HepG2 (cell line): ENCODE measurements at regions not wholly inside any gene's neighbourhood (a gene's known extent, or its start where the extent isn't known, plus 50 kb on each side); places are given as distances from the start of the nearest gene placed in this dataset.

Source experiments
- ATAC-seq: fragments of 200-7000 bp; cut with Tn5 transposase; 3 replicates; pipeline ENCODE4 v1.9.1; 2020; ENCODE audit warnings: mild to moderate bottlenecking, moderate library complexity
- BruUV-seq: library from RNA; stranded (reverse); fragments of 400-500 nt; replicated peaks from 2 replicates; lab custom pipeline; 2021; lab: Mats Ljungman, UMichigan
- CTCF ChIA-PET: fragments of 300-600 bp; formaldehyde crosslinking; extraction: SDS; loops from one replicate; lab custom pipeline; 2021; ENCODE audit warnings: low total read pairs, inconsistent platforms, low intra/inter-chr PET ratio; lab: Yijun Ruan, JAX
- POLR2A ChIA-PET: fragments of 350-600 bp; sonication (Branson Sonifier 250); formaldehyde crosslinking; loops from one replicate; lab custom pipeline; 2020; ENCODE audit warnings: antibody characterized with exemption, inconsistent platforms; lab: Yijun Ruan, JAX
- DNase-seq: peaks from one replicate; pipeline ENCODE4 v3.0.0-alpha.2; 2015; ENCODE audit warnings: low spot score
- FAIRE-seq: peaks from 3 replicates; lab custom pipeline; 2011; peaks lifted over from hg19 to GRCh38; lab: Jason Lieb, UNC
- H2AFZ ChIP-seq: one replicate; pipeline ENCODE4 v1.6.1; 2011; ENCODE audit warnings: low read length, inconsistent platforms
- H3K27ac ChIP-seq: fragments of 300-600 bp; 3 replicates; pipeline ENCODE4 v1.8.0; 2011; ENCODE audit warnings: mixed run types, mild to moderate bottlenecking, mixed read lengths, low read length, inconsistent platforms; ENCODE audit not compliant: insufficient read depth; ENCODE audit errors: extremely low read length
- H3K27me3 ChIP-seq, 2 experiments: fragments of 200-600 bp in 1 of 2; 2 replicates in 1 of 2; 3 replicates in 1 of 2; pipeline versions ENCODE4 v1.6.0 to v1.8.0; 2011; ENCODE audit warnings: low read length in 2 of 2, mild to moderate bottlenecking in 2 of 2, moderate library complexity in 2 of 2, inconsistent platforms in 1 of 2; ENCODE audit not compliant: insufficient read depth in 2 of 2, control insufficient read depth in 1 of 2
- H3K36me3 ChIP-seq, 2 experiments: fragments of 200-600 bp in 1 of 2; replicated peaks in 1 of 2; 2 replicates in 1 of 2; 3 replicates in 1 of 2; pipeline versions ENCODE4 v1.5.1 to v1.8.0; 2011; ENCODE audit warnings: low read length in 2 of 2, inconsistent platforms in 1 of 2; ENCODE audit not compliant: insufficient read depth in 2 of 2, control insufficient read depth in 1 of 2
- H3K4me1 ChIP-seq: 2 replicates; pipeline ENCODE4 v1.5.1; 2012; ENCODE audit warnings: low read length, inconsistent platforms; ENCODE audit not compliant: insufficient read depth
- H3K4me2 ChIP-seq: 2 replicates; pipeline ENCODE4 v1.6.0; 2011; ENCODE audit warnings: low read depth, low read length, inconsistent platforms
- H3K4me3 ChIP-seq, 3 experiments: fragments of 200-600 bp in 1 of 3; sonication (generic), shearing (Covaris generic) in 1 of 3; replicated peaks in 1 of 3; 2 replicates each; pipeline ENCODE4 v1.5.1; 2011 to 2016; ENCODE audit warnings: low read length in 3 of 3, inconsistent platforms in 2 of 3, low read depth in 2 of 3, mild to moderate bottlenecking in 2 of 3, control low read depth in 1 of 3, mixed read lengths in 1 of 3; ENCODE audit not compliant: insufficient read depth in 1 of 3
- H3K79me2 ChIP-seq: one replicate; pipeline ENCODE4 v1.6.1; 2011; ENCODE audit warnings: low read length, inconsistent platforms; ENCODE audit not compliant: insufficient read depth
- H3K9ac ChIP-seq: 2 replicates; pipeline ENCODE4 v1.6.0; 2011; ENCODE audit warnings: mild to moderate bottlenecking, low read depth, low read length, inconsistent platforms; ENCODE audit not compliant: insufficient read depth
- H3K9me3 ChIP-seq: 2 replicates; pipeline ENCODE4 v1.5.1; 2012; ENCODE audit warnings: mild to moderate bottlenecking, low read length
- H4K20me1 ChIP-seq: 2 replicates; pipeline ENCODE4 v1.6.0; 2011; ENCODE audit warnings: inconsistent platforms, mild to moderate bottlenecking, low read length, moderate library complexity; ENCODE audit not compliant: insufficient read depth
- KLF12 ChIP-seq: sonication (generic); formaldehyde crosslinking; IDR thresholded peaks from 2 replicates; pipeline ENCODE4 v1.4.0; 2020; ENCODE audit warnings: missing genetic modification reagents, borderline replicate concordance
- NFYC ChIP-seq: IDR thresholded peaks from 2 replicates; pipeline ENCODE4 v1.6.1; 2016; ENCODE audit warnings: missing genetic modification reagents, missing compliant biosample characterization
- ONECUT2 ChIP-seq: sonication (generic); formaldehyde crosslinking; IDR thresholded peaks from 2 replicates; pipeline ENCODE4 v1.4.0; 2020; ENCODE audit warnings: missing genetic modification reagents
- PHF5A ChIP-seq: IDR thresholded peaks from one replicate; pipeline ENCODE4 v1.6.1; 2018; ENCODE audit warnings: low read depth, missing genetic modification reagents; ENCODE audit not compliant: unreplicated experiment
- SMAD3 ChIP-seq: sonication (generic); formaldehyde crosslinking; IDR thresholded peaks from 2 replicates; pipeline ENCODE4 v1.4.0; 2020; ENCODE audit warnings: missing genetic modification reagents
- SP1 ChIP-seq, 2 experiments: fragments of 450-650 bp in 1 of 2; sonication (generic) in 1 of 2; formaldehyde crosslinking in 1 of 2; IDR thresholded peaks; 2 replicates each; pipeline versions ENCODE4 v1.4.0 to v1.6.1; 2016 to 2020; ENCODE audit warnings: missing genetic modification reagents in 1 of 2
- U2AF1 ChIP-seq: fragments of 200-400 bp; formaldehyde crosslinking; optimal IDR thresholded peaks from 2 replicates; pipeline ENCODE3; 2017; ENCODE audit warnings: mild to moderate bottlenecking, low read depth, low read length
- ZFP82 ChIP-seq: sonication (generic); formaldehyde crosslinking; IDR thresholded peaks from 2 replicates; pipeline ENCODE4 v1.5.1; 2020; ENCODE audit warnings: mild to moderate bottlenecking, missing genetic modification reagents, borderline replicate concordance
- WGBS: methylation state at CpG from one replicate; pipeline ENCODE4 v1.1.6; 2017; ENCODE audit warnings: low lambda C conversion rate; 5-methylcytosine and 5-hydroxymethylcytosine counted together
- in situ Hi-C: cut with HindIII; loops from 2 replicates; pipeline ENCODE4 v1.10.0; 2017; ENCODE audit warnings: low pct_unique_long_range_greater_than_20kb; ENCODE audit not compliant: extremely low pct_ligation_motif_present
- intact Hi-C: fragments of 100-400 bp; cut with micrococcal nuclease; formaldehyde crosslinking; loops from one replicate; pipeline ENCODE4 v1.10.0; 2022; ENCODE audit not compliant: unreplicated experiment
- TF ChIP-seq, protein P1 (sequence below): sonication (generic); formaldehyde crosslinking; IDR thresholded peaks from 2 replicates; pipeline ENCODE4 v1.4.0; 2020; ENCODE audit warnings: missing genetic modification reagents
- TF ChIP-seq, protein P2 (sequence below): sonication (generic); formaldehyde crosslinking; IDR thresholded peaks from 2 replicates; pipeline ENCODE4 v1.4.0; 2020; ENCODE audit warnings: missing genetic modification reagents, borderline replicate concordance

DNA sequence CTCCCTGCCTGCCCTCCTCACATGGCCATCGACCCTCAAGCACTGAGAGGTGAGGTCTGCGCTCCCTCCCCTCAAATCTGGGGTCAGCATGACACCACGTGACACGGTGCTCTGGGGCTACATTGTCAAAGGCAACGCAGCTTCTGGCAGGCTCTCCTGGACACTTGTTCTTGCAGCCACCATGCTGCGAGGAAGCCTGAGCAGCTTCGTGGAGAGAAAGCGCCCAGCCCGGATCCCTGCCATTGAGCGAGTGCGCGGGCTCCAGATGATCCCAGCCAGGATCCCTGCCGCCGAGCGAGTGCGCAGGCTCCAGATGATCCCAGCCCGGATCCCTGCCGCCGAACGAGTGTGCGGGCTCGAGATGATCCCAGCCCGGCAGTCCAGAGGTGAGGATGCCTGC lies 70.9 kb upstream of the METRNL start (continued):
- no peak for TF ChIP-seq SP1 (IDR thresholded peaks at IDR 0.05)
- TF ChIP-seq SP1 (CRISPR knock-in tag; IDR thresholded peaks at IDR 0.05) = no peak
- TF ChIP-seq NFYC = no peak
- no peak for TF ChIP-seq ZFP82 (CRISPR knock-in tag)
- no peak for TF ChIP-seq KLF12 (CRISPR knock-in tag)
- no peak for TF ChIP-seq SMAD3
- TF ChIP-seq U2AF1 = no peak
- TF ChIP-seq, protein P1, sequence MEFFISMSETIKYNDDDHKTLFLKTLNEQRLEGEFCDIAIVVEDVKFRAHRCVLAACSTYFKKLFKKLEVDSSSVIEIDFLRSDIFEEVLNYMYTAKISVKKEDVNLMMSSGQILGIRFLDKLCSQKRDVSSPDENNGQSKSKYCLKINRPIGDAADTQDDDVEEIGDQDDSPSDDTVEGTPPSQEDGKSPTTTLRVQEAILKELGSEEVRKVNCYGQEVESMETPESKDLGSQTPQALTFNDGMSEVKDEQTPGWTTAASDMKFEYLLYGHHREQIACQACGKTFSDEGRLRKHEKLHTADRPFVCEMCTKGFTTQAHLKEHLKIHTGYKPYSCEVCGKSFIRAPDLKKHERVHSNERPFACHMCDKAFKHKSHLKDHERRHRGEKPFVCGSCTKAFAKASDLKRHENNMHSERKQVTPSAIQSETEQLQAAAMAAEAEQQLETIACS (CRISPR knock-in tag) = no peak

DNA sequence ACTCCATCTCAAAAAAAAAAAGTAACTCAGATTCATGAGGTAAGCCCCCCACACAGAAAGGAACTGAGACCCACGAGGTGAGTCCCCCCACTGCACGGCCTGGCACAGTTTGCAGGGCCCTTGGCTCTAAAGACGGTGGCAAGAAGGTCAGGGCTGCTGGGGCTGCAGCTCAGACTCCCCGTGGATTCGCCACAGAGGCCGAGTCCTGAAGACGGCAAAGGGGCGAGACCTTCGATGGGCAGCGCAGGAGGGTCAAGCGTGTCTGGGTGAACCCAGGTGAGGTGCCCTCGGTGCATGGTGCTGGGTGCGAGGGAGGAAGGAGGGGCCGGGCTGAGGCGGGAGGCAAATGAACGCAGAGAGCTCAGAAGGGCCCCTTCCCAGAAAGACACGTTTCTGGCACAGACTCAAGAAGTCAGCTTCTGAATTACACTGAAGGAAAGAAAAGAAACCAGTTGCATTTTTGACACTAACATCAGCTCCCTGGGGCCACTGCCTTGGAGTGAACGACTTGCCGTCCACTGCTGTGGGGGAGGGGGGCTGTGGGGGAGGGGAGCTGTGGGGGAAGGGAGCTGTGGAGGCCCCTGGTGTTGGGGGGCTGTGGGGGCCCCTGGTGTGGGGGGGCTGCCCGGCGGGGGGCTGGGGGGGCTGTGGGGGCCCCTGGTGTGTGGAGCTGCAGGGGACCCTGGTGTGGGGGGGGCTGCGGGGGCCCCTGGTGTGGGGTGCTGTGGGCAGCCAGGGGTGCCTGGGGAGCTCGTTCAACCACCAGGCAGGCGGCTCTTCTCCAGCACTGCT lies 69.8 kb upstream of the METRNL start:
- intact Hi-C loops (no loop called here), in situ Hi-C loops (no loop called here)
- no TSS peak for BruUV-seq
- Histone ChIP-seq H3K4me1 (peaks cover 7% of the 10 kb centered on the region; the same call in 1 of the 2 replicates), H3K36me3 (peaks cover 20 to 22% of the 10 kb centered on the region in 2 experiments; a peak in 4 of 5 replicates), H3K27ac (no peak overlapping the region), H4K20me1 (no peaks in the 10 kb centered on the region), H3K79me2 (no peaks in the 10 kb centered on the region), H3K9me3 (no peaks in the 10 kb centered on the region), H3K4me2 (no peak overlapping the region), H3K4me3 (no peak overlapping the region), H3K27me3 (no peaks in the 10 kb centered on the region), H3K9ac (no peak overlapping the region), H2AFZ (no peak overlapping the region)
- CTCF ChIA-PET = no interaction called here
- POLR2A ChIA-PET = no interaction called here
- 88% methylated on average over 19 of the region's 24 CpGs for WGBS
- no peak for DNase-seq
- no peak; the same call in 2 of the 3 replicates for ATAC-seq
- TF ChIP-seq, protein P2, sequence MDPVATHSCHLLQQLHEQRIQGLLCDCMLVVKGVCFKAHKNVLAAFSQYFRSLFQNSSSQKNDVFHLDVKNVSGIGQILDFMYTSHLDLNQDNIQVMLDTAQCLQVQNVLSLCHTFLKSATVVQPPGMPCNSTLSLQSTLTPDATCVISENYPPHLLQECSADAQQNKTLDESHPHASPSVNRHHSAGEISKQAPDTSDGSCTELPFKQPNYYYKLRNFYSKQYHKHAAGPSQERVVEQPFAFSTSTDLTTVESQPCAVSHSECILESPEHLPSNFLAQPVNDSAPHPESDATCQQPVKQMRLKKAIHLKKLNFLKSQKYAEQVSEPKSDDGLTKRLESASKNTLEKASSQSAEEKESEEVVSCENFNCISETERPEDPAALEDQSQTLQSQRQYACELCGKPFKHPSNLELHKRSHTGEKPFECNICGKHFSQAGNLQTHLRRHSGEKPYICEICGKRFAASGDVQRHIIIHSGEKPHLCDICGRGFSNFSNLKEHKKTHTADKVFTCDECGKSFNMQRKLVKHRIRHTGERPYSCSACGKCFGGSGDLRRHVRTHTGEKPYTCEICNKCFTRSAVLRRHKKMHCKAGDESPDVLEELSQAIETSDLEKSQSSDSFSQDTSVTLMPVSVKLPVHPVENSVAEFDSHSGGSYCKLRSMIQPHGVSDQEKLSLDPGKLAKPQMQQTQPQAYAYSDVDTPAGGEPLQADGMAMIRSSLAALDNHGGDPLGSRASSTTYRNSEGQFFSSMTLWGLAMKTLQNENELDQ (CRISPR knock-in tag) = no peak
- TF ChIP-seq PHF5A (CRISPR knock-in tag) (no peak), ONECUT2 (CRISPR knock-in tag) (no peak)
- no peak for FAIRE-seq
